ENCODE measurements at regions not wholly inside any gene's neighbourhood (a gene's known extent, or its start where the extent isn't known, plus 50 kb on each side); places are given as distances from the start of the nearest gene placed in this dataset.

DNA sequence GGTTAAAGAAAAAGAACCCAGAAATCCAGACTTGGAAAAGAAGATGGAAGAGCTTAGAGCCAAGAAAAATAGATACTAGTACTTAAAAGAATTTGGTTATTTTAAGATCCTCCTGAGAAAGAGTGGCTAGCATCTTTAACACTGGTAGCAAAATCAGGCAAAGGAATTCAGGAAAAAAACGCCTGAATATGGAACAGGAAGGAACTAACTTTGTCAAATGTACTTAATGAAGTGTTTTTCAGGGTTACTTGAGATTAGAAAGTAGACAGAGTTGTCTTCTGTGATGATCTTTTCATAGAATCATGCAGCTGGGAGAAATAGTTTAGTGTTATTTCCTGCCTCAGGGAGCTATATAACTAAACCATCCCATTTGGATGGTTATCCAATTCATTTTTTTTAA is 50.8 kb upstream of the SASH1 start:
- Mint-ChIP-seq H3K9me3 (no peaks in the 10 kb centered on the region), H3K27me3 (peaks cover 1 to 12% of the 10 kb centered on the region in 2 donors), H3K4me1 (no peaks in the 10 kb centered on the region), H3K27ac (no peak overlapping the region), H3K4me3 (no peak overlapping the region), H3K36me3 (no peaks in the 10 kb centered on the region)
- ATAC-seq (replicated peaks) (no peak), DNase-seq (no peak)
